ENCODE measurements at regions not wholly inside any gene's neighbourhood (a gene's known extent, or its start where the extent isn't known, plus 50 kb on each side); places are given as distances from the start of the nearest gene placed in this dataset.

DNA sequence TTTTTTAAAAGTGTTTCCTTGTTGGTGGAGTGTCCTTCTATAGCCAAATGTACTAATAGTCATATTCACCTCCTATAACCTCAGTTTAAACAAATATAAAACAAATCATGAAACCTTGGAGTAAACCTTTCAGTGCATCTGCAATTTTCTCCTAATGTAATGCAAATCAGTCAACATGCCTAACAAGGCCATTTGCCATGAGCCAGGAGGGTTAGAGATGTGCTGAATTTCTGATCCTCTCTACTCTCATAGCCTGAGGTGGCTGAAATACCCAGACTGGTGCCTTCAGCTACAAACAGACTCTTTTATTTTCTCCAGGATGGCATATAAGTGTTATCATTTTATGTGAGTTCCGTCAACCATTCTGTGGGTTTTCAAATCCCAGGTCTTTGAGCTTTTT lies 908.1 kb downstream of the GALC start:
- Mint-ChIP-seq H3K9me3 (ENCODE audit: low read depth) (peaks cover 7% of the 10 kb centered on the region), H3K27ac (no peak overlapping the region), H3K36me3 (no peaks in the 10 kb centered on the region), H3K4me3 (no peak overlapping the region), H3K27me3 (no peaks in the 10 kb centered on the region), H3K4me1 (no peaks in the 10 kb centered on the region)
- ATAC-seq (no peak), DNase-seq (no peak)
- CTCF ChIA-PET: no interaction called here

DNA sequence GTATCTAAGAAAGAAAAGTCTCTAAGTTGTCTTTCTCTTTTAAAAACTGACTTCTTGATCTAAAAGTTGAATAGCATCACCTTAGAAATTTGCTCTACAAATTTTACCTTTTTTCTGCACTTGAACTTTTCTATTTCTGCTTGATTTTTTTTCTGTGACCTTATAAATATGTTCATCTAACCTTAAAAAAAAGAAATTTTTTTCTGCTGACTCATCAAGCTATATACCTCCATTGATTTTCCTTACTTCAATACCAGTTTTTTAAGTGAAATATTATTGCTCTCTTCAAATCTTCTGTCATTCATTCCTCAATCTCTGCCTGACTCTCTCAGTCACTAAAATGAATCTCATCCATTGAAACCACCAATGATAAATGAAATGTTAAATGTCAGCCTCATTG lies 910.1 kb downstream of the GALC start:
- peaks cover 5% of the 10 kb centered on the region for H3K9me3 Mint-ChIP-seq (ENCODE audit: low read depth)
- no peaks in the 10 kb centered on the region for H3K27me3 Mint-ChIP-seq
- DNase-seq (no peak), ATAC-seq (no peak)
- no peak overlapping the region for H3K4me3 Mint-ChIP-seq
- no peaks in the 10 kb centered on the region for H3K4me1 Mint-ChIP-seq
- CTCF ChIA-PET: no interaction called here
- no peak overlapping the region for H3K27ac Mint-ChIP-seq
- H3K36me3 Mint-ChIP-seq: no peaks in the 10 kb centered on the region

DNA sequence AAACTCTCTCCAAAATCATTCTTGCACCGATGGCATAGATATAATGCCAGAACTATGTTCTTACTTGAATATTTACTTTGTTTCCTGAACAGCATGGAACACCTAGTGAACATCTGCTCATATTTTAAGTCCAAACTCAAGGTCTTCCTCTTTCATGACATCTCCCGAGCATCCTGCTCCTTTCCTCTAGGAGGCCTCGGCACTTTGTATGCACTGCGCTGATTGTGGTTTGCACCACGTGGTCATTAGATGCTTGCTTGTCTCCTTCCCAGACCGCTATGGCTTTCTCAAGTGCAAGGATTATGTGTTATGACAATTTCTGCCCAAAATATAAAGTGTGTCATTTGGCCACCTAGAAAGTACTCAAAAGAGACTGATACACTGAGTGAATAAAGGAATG lies 912.0 kb downstream of the GALC start:
- Mint-ChIP-seq H3K4me1 (no peaks in the 10 kb centered on the region), H3K4me3 (no peak overlapping the region), H3K27ac (no peak overlapping the region), H3K36me3 (no peaks in the 10 kb centered on the region), H3K27me3 (no peaks in the 10 kb centered on the region), H3K9me3 (ENCODE audit: low read depth) (peaks cover 2% of the 10 kb centered on the region)
- ATAC-seq (no peak), DNase-seq (no peak)
- CTCF ChIA-PET: no interaction called here

DNA sequence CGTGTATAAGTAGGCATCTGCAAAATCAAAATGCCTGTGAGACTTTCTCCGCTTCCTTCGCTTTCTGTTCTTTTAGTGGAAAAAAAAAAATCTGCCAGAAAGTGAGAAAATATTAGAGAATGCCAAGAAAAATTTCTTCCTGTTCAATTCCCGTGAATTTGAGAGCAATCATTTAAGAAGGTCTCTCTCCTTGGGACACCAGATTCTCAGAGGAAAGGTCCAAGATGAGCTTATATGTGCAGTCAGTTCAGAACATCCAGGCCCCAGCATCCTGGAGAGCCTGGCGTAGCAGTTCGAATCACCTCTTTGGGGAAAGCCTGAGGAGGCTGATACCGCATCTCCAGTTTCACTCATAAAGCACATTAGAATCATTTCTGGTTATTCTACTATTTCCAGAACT lies 912.8 kb downstream of the GALC start:
- no peaks in the 10 kb centered on the region for H3K27me3 Mint-ChIP-seq

DNA sequence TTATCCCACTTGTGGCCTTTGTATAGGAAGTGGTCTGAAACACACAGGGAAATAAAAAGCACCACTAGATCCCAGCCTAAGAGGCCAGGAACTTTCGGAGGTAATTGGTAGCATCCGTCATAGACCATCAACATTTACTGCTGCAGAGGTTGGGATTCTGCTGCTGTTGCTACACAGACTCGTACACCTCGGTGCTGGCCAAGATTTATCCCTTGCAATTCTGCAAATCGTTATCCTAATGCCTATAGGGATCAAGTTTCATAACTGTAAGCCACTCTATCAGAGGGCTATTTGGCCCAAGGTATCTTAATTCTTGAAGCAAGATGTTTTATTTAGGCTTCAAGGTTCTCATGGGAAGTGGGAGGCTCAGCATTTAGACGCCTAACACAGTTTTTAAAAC lies 913.6 kb downstream of the GALC start:
- no peak overlapping the region for H3K27ac Mint-ChIP-seq
- peaks cover 2% of the 10 kb centered on the region for H3K9me3 Mint-ChIP-seq (ENCODE audit: low read depth)
- H3K4me1 Mint-ChIP-seq: no peaks in the 10 kb centered on the region
- H3K4me3 Mint-ChIP-seq: no peak overlapping the region
- CTCF ChIA-PET: no interaction called here
- no peak for ATAC-seq
- no peak for DNase-seq
- no peaks in the 10 kb centered on the region for H3K27me3 Mint-ChIP-seq
- H3K36me3 Mint-ChIP-seq: no peaks in the 10 kb centered on the region

More for the DNA sequence above, 912.8 kb downstream of the GALC start:
- no peak overlapping the region for H3K4me3 Mint-ChIP-seq
- no peak for ATAC-seq
- no peak for DNase-seq
- peaks cover 2% of the 10 kb centered on the region for H3K9me3 Mint-ChIP-seq (ENCODE audit: low read depth)
- no peaks in the 10 kb centered on the region for H3K4me1 Mint-ChIP-seq
- H3K27ac Mint-ChIP-seq: no peak overlapping the region
- H3K36me3 Mint-ChIP-seq: no peaks in the 10 kb centered on the region
- CTCF ChIA-PET: no interaction called here

DNA sequence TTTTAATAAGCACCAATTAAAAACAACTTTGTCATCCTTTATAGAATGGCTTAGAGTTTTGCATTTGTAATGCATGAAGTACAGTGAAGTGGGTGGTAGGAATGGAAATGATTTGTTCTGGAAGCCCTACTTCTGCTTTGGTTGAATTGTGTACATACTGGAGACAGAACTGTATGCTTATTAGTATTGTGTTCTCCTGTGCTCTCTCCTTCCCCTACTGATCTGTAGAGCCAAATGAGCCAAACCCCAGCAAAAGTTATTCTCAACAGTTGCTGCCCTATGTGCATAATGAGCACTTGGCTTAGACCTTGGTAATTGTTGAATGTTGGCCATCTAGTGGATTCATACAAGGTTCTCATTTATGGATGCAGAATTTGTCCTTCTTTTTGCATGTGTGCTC lies 916.1 kb downstream of the GALC start:
- ATAC-seq: no peak
- CTCF ChIA-PET: no interaction called here
- no peaks in the 10 kb centered on the region for H3K4me1 Mint-ChIP-seq
- peaks cover 3% of the 10 kb centered on the region for H3K9me3 Mint-ChIP-seq (ENCODE audit: low read depth)
- no peaks in the 10 kb centered on the region for H3K36me3 Mint-ChIP-seq
- no peak for DNase-seq
- H3K27ac Mint-ChIP-seq: no peak overlapping the region
- no peak overlapping the region for H3K4me3 Mint-ChIP-seq
- H3K27me3 Mint-ChIP-seq: no peaks in the 10 kb centered on the region

DNA sequence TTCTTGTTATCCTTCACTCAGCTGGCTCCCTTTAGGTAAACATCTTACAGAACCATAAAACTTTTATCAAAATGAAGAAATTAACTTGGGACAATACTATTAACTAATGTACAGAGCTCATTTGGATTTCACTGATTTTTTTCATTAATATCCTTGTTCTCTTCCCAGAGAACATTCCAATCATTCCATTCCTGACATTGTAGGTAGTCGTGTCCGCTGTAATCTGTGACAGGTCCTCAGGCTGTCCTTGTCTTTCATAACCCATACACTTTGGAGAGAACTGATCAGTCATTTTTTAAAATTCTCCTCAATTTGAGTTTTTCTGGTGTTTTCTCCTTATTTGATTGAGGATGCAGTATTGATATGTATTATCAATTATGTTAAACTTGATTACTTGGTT lies 916.8 kb downstream of the GALC start:
- no peaks in the 10 kb centered on the region for H3K4me1 Mint-ChIP-seq
- no peak overlapping the region for H3K4me3 Mint-ChIP-seq
- CTCF ChIA-PET: no interaction called here
- ATAC-seq (no peak), DNase-seq (no peak)
- peaks cover 5% of the 10 kb centered on the region for H3K9me3 Mint-ChIP-seq (ENCODE audit: low read depth)
- no peaks in the 10 kb centered on the region for H3K36me3 Mint-ChIP-seq
- no peaks in the 10 kb centered on the region for H3K27me3 Mint-ChIP-seq
- H3K27ac Mint-ChIP-seq: no peak overlapping the region

DNA sequence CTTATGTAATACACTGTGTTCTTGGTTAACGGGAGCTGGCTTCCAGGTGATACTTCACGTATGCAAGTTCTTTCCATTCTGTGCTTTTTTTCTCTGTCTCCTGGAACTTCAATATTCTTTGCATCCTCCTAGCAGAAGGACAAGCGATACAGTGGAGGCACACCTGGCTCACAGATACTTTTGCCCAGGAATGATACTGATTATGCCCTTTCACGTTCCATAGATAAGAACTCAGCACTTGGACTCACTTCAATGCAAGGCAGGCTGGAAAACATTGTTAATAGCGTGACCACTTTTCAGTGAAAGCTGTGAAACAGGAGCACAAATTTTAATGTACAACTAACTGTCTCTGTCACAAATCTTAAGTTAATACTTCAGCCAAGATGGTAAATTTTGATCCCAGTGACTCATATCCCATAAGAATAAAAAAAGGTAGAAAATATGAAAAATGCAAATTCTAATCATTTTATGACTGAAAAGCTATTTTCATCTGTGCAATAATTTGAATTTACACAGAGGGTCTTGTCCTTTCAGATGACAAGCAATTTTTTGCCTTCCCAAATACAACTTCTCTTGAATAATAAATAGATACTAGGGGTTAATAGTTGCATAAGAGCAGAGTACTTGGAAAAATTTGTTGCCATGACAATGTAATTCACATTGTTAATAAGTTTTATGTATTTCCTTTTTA lies 919.0 kb downstream of the GALC start:
- Mint-ChIP-seq H3K27me3 (no peaks in the 10 kb centered on the region), H3K36me3 (no peaks in the 10 kb centered on the region), H3K4me1 (no peaks in the 10 kb centered on the region), H3K4me3 (no peak overlapping the region), H3K9me3 (ENCODE audit: low read depth) (peaks cover 5% of the 10 kb centered on the region), H3K27ac (no peak overlapping the region)
- no peak for ATAC-seq
- CTCF ChIA-PET: no interaction called here
- no peak for DNase-seq

DNA sequence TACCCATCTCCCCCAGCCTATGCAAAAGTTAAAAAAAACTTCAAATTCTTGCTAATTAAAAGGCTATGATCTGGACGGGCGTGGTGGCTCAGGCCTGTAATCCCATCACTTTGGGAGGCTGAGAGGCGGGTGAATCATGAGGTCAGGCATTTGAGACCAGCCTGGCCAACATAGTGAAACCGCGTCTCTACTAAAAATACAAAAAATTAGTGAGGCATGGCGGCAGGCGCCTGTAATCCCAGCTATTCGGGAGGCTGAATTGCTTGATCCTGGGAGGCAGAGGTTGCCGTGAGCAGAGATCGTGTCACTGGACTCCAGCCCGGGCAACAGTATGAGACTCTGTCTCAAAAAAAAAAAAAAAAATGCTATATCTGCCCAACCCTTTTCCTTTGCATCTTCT lies 925.4 kb downstream of the GALC start:
- Mint-ChIP-seq H3K4me1 (no peaks in the 10 kb centered on the region), H3K27ac (no peak overlapping the region), H3K36me3 (no peaks in the 10 kb centered on the region), H3K9me3 (ENCODE audit: low read depth) (peaks cover 2% of the 10 kb centered on the region), H3K27me3 (no peaks in the 10 kb centered on the region), H3K4me3 (no peak overlapping the region)
- CTCF ChIA-PET: no interaction called here
- no peak for DNase-seq
- ATAC-seq: no peak

DNA sequence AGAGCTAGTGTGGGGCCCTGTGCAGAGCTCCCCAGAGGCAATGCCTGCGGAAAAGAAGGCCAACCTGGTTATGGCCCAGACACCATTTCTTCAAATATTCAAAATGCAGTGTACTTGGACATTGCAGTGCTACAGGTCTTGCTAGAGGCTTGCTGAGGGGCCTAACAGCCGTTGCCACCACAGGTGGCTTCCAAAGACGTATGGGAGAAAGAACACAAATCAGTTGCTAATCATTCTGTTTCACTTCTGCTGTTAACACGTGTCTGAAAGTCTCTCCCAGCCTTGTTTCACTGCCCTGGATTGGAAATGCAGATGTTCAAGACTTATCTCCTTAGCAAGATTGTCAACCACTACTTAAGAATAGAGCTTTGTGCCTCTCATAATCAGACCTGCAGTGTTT lies 925.9 kb downstream of the GALC start:
- CTCF ChIA-PET: no interaction called here
- DNase-seq (no peak), ATAC-seq (no peak)
- Mint-ChIP-seq H3K36me3 (no peaks in the 10 kb centered on the region), H3K9me3 (ENCODE audit: low read depth) (peaks cover 2% of the 10 kb centered on the region), H3K4me3 (no peak overlapping the region), H3K27ac (no peak overlapping the region), H3K4me1 (no peaks in the 10 kb centered on the region), H3K27me3 (no peaks in the 10 kb centered on the region)

DNA sequence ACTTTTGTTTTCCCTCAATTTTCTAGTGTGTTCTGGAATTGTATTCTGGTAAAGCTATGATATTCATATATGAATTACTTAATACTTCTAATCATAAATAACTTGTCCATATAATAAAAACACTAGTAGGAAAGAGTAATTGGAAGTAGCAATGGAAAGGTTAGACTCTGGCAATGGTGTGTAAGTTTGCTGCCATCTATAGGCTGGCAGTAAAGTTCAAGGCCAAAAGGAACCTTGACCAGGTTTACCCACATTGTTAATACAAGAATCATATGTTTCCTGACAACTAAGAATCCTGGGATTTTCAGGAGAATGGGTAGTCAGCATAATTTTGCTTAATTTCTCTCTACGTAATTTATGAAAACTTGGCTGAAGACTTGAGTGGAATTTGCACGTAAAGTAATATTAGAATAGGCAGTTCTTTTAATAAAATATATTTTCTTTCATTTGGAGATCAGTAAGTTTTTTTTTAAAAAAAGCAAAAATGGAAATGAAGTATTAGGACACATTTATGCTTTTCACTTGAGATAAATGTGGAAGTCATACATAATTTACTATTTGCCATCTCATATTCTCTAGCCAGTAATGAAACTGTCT lies 926.7 kb downstream of the GALC start:
- no peak overlapping the region for H3K27ac Mint-ChIP-seq
- H3K4me1 Mint-ChIP-seq: no peaks in the 10 kb centered on the region
- H3K36me3 Mint-ChIP-seq: no peaks in the 10 kb centered on the region
- CTCF ChIA-PET: no interaction called here
- no peak for ATAC-seq
- no peak overlapping the region for H3K4me3 Mint-ChIP-seq
- H3K27me3 Mint-ChIP-seq: no peaks in the 10 kb centered on the region
- no peak for DNase-seq
- H3K9me3 Mint-ChIP-seq (ENCODE audit: low read depth): peaks cover 2% of the 10 kb centered on the region

DNA sequence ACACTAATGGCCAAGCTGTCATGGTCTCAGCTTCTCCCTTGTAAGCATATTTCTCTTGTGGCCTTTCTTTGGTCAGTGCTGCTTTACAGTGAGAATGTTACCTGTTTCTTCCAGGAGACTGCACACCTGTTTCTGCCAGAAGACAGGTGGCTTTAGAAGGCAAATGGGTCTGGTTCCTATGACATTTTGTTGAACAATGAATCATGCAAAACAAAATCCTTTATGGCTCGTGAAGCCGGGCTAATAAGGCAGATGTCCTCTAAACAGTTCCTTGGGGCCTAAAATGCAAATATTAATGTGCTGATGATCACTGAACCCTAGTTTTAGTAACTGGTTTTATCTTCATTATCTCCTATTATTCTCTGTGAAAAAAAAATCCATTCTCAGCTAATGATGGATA lies 927.6 kb downstream of the GALC start:
- no peak for DNase-seq
- Mint-ChIP-seq H3K27ac (no peak overlapping the region), H3K4me1 (no peaks in the 10 kb centered on the region), H3K36me3 (no peaks in the 10 kb centered on the region), H3K27me3 (no peaks in the 10 kb centered on the region), H3K9me3 (ENCODE audit: low read depth) (peaks cover 4% of the 10 kb centered on the region), H3K4me3 (no peak overlapping the region)
- ATAC-seq: no peak
- CTCF ChIA-PET: no interaction called here

DNA sequence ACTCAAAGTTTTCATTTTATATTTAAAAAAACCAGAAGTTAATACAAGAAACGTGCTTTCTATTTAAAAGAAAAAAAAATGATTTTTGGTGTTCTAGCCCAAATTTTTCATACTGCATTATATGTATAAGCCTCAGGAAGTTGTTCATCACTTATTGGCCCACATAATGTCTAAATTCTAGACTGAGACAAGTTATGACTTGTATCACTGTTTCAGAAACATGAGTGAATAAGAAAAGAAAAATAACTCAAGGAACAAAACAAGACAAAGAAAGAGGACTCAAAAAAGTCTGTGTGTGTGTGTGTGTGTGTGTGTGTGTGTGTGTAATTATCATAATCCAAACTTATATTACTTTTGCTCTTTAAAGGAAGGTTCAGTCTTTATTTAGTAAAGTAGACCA lies 929.8 kb downstream of the GALC start:
- no peak for DNase-seq
- no peak for ATAC-seq
- no peak overlapping the region for H3K4me3 Mint-ChIP-seq
- peaks cover 4% of the 10 kb centered on the region for H3K9me3 Mint-ChIP-seq (ENCODE audit: low read depth)
- H3K4me1 Mint-ChIP-seq: no peaks in the 10 kb centered on the region
- H3K27me3 Mint-ChIP-seq: no peaks in the 10 kb centered on the region
- H3K27ac Mint-ChIP-seq: no peak overlapping the region
- H3K36me3 Mint-ChIP-seq: no peaks in the 10 kb centered on the region
- CTCF ChIA-PET: no interaction called here

DNA sequence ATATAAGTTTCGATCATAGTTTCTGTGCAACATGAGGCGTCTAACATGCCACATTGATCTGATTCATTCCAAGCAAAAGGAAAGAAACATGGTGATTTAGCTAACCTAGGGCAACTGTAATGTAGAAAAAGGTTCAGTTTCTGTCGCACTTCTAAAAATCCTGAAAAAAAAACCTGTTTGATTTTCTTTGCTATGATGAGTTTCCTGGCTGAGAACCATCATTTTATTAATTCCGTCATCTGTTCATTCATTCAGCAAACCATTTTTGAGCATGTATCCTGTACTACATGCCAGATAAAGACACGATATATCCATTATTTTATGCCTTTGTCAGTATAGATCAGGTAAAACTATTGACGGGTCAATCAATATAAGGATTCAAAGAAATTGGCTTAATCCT lies 932.6 kb downstream of the GALC start:
- peaks cover 4% of the 10 kb centered on the region for H3K9me3 Mint-ChIP-seq (ENCODE audit: low read depth)
- no peaks in the 10 kb centered on the region for H3K4me1 Mint-ChIP-seq
- H3K27me3 Mint-ChIP-seq: no peaks in the 10 kb centered on the region
- DNase-seq: no peak
- no peaks in the 10 kb centered on the region for H3K36me3 Mint-ChIP-seq
- H3K4me3 Mint-ChIP-seq: no peak overlapping the region
- no peak for ATAC-seq
- CTCF ChIA-PET: no interaction called here
- H3K27ac Mint-ChIP-seq: no peak overlapping the region

All from activated CD8-positive, alpha-beta memory T cell treated with anti-CD3 and anti-CD28 coated beads, Interleukin-2, amount 10 ng/mL, durations not matched to agents 7 days and 5 days (primary cell).